ENCODE measurements at regions not wholly inside any gene's neighbourhood (a gene's known extent, or its start where the extent isn't known, plus 50 kb on each side); places are given as distances from the start of the nearest gene placed in this dataset.

GRCh38 chr20:22474224-22474623 is 110.1 kb downstream of the FOXA2 start:
- WGBS, 2 donors, result 57 to 64% methylated on average over 3 of the region's 3 CpGs
- H3K4me3 ChIP-seq, result no peak overlapping the region
- TF ChIP-seq POLR2A (IDR thresholded peaks at IDR 0.05), result no peak
- no peak for TF ChIP-seq EP300 (IDR thresholded peaks at IDR 0.05)
- TF ChIP-seq CTCF (IDR thresholded peaks at IDR 0.05), result no peak
- H3K27ac ChIP-seq, result no peak overlapping the region
- no peaks in the 10 kb centered on the region for H3K27me3 ChIP-seq
- DNase-seq, result no peak
- ATAC-seq (ENCODE audit: low FRiP score in 2 of 2), result no peak
- no peaks in the 10 kb centered on the region for H3K36me3 ChIP-seq
- H3K9me3 ChIP-seq, result peaks cover 0 to 3% (median 0%) of the 10 kb centered on the region in 4 donors
- no peaks in the 10 kb centered on the region for H3K4me1 ChIP-seq

DNA sequence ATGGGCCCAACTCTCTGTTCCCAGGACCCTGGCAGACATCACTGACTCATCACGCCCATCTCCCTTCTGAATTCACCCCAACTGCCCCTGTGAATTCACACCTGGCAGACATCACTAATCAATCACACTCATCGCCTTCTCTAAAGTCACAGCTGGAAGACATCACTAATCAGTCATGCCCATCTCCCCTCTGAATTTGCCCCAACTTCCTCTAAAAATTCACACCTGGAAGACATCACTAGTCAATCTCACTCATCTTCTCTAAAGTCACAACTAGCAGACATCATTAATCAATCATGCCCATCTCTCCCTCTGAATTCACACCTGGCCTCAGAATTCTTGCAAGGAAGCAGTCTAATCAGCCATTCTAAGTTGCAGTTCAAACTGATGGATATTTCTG is 111.1 kb downstream of the FOXA2 start:
- Histone ChIP-seq H3K4me1 (no peaks in the 10 kb centered on the region), H3K27me3 (no peaks in the 10 kb centered on the region), H3K9me3 (no peaks in the 10 kb centered on the region), H3K36me3 (no peaks in the 10 kb centered on the region), H3K4me3 (no peak overlapping the region), H3K27ac (no peak overlapping the region)
- ATAC-seq (ENCODE audit: low FRiP score in 2 of 2) (no peak), DNase-seq (no peak)
- 78 to 91% methylated on average over 2 of the region's 2 CpGs for WGBS, 2 donors
- TF ChIP-seq POLR2AphosphoS5 (IDR thresholded peaks at IDR 0.05), result no peak
- TF ChIP-seq EP300 (IDR thresholded peaks at IDR 0.05), result no peak
- TF ChIP-seq CTCF (IDR thresholded peaks at IDR 0.05), result no peak
- TF ChIP-seq POLR2A (IDR thresholded peaks at IDR 0.05), result no peak

DNA sequence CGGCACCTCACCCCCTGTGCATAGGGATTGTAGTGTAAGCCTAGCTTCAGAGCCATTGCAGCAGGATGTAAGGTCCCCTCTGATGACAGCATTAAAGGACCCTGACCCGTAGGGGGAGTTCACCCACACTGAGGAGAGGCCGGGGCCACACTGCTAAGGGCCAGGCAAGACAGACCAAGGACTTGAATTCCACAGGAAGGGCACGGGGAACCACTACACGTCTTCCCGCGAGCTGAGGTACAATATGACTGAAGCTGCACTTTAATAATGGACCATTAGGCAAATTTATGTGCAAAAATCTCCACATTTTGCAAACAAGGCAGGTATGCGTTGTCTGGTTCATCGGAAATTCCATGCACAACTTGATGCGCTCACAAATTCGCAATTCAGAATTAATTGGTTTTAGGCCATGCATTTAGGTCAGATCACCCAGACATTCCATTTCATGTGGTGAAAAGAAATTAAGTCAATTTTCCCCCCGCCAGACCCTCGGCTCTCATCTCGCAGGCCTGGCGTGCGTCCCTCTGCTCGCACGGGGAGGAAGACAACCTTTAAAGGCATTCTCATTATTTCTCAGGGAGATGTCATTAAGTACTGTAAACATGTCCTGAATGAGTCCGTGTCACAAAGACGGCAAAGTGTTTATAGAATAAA is 111.8 kb downstream of the FOXA2 start:
- no peak overlapping the region for H3K27ac ChIP-seq
- DNase-seq (peak in 1 of 2 donors; percentile 22), ATAC-seq (ENCODE audit: low FRiP score in 2 of 2) (no peak)
- no peaks in the 10 kb centered on the region for H3K36me3 ChIP-seq
- H3K4me3 ChIP-seq, result no peak overlapping the region
- TF ChIP-seq POLR2AphosphoS5 (IDR thresholded peaks at IDR 0.05) (no peak), POLR2A (IDR thresholded peaks at IDR 0.05) (no peak), CTCF (IDR thresholded peaks at IDR 0.05) (no peak)
- WGBS, 2 donors, result 76 to 78% methylated on average over 20 of the region's 20 CpGs
- H3K9me3 ChIP-seq, result no peaks in the 10 kb centered on the region
- H3K4me1 ChIP-seq, result no peaks in the 10 kb centered on the region
- no peaks in the 10 kb centered on the region for H3K27me3 ChIP-seq

DNA sequence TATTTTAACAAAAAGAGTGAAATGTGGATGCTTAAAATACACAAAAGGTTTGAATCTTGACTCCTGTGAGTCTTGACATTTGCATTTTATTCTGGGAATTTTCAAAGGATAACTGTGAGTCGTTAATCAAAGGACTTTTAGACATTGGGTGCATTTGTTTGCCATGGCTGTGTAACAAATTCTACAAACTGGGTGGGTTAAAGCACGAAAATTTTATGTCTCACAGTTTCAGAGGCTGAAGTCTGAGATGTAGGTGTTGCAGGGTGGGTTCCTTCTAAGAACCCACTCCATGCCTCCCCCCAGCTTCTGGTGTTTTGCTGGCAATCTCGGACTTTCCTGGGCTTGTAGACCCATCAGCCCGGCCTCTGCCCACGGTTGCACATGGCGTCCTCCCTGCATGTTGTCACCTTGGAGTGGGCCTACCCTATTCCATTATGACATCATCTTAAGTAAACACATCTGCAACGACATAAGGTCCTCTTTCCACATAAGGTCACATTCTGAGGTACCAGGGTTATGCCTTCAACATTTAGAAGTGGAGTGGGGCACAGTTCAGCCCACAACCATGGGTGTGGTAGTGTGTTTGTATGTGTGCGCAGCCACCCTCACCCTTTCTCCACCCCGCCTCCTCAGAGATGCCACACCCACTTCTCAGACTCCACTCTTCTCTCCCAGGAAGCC is 113.1 kb downstream of the FOXA2 start:
- TF ChIP-seq EP300 (IDR thresholded peaks at IDR 0.05), result no peak
- TF ChIP-seq POLR2AphosphoS5 (IDR thresholded peaks at IDR 0.05), result no peak
- TF ChIP-seq POLR2A (IDR thresholded peaks at IDR 0.05), result no peak
- no peak for TF ChIP-seq CTCF (IDR thresholded peaks at IDR 0.05)
- ATAC-seq (ENCODE audit: low FRiP score in 2 of 2), result no peak

DNA sequence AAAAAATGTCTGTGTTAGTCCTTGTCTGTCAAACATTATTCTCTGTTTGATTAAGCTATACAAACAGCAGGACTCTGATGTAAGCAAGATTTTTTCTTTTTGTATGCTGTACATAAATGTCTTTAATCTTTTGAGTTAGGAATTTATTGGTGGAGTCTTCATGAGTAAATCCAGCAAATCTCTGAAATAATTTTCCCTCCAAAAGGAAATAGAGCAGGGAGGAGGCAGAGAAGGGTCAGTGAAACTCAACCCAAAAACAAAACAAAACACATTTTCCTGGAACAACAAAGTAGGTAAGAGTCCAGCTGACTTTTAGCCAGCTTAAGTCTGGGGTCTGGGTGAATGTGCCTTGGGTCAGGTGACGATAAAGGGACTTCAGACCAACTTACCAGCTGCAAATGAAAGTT is 113.7 kb downstream of the FOXA2 start:
- TF ChIP-seq POLR2AphosphoS5 (IDR thresholded peaks at IDR 0.05), result no peak
- TF ChIP-seq CTCF (IDR thresholded peaks at IDR 0.05), result no peak
- TF ChIP-seq EP300 (IDR thresholded peaks at IDR 0.05), result no peak
- no peak for TF ChIP-seq POLR2A (IDR thresholded peaks at IDR 0.05)
- 56 to 86% methylated on average over 1 of the region's 1 CpG for WGBS, 2 donors
- H3K4me1 ChIP-seq, result no peaks in the 10 kb centered on the region
- H3K4me3 ChIP-seq, result no peak overlapping the region
- no peaks in the 10 kb centered on the region for H3K9me3 ChIP-seq
- no peak for DNase-seq
- ATAC-seq (ENCODE audit: low FRiP score in 2 of 2), result no peak
- no peaks in the 10 kb centered on the region for H3K36me3 ChIP-seq
- no peak overlapping the region for H3K27ac ChIP-seq
- no peaks in the 10 kb centered on the region for H3K27me3 ChIP-seq

More for the DNA sequence above, 113.1 kb downstream of the FOXA2 start:
- DNase-seq, result peak in 1 of 2 donors; percentile 19
- H3K27me3 ChIP-seq, result no peaks in the 10 kb centered on the region
- H3K27ac ChIP-seq, result no peak overlapping the region
- no peaks in the 10 kb centered on the region for H3K4me1 ChIP-seq
- H3K36me3 ChIP-seq, result no peaks in the 10 kb centered on the region
- no peak overlapping the region for H3K4me3 ChIP-seq
- no peaks in the 10 kb centered on the region for H3K9me3 ChIP-seq
- 68 to 77% methylated on average over 9 of the region's 9 CpGs for WGBS, 2 donors

All from upper lobe of left lung (tissue), 6 donors.